SK-N-SH (cell line): ENCODE measurements at regions not wholly inside any gene's neighbourhood (a gene's known extent, or its start where the extent isn't known, plus 50 kb on each side); places are given as distances from the start of the nearest gene placed in this dataset.

Experiments used
- CTCF ChIA-PET: fragments of 300-600, 350-600 bp; formaldehyde crosslinking; extraction: SDS; loops from one replicate; lab custom pipeline; 2021; lab: Yijun Ruan, JAX
- POLR2A ChIA-PET: fragments of 350-600 bp; sonication (Branson Sonifier 250); formaldehyde crosslinking; extraction: SDS; loops from one replicate; lab custom pipeline; 2020; ENCODE audit warnings: antibody characterized with exemption, inconsistent platforms; lab: Yijun Ruan, JAX
- DNase-seq: peaks from one replicate; pipeline ENCODE4 v3.0.0; 2012
- H2AFZ ChIP-seq: fragments of 200-600 bp; sonication (generic); 2 replicates; pipeline ENCODE4 v1.8.1; 2016; ENCODE audit warnings: antibody characterized with exemption, mild to moderate bottlenecking, low read depth
- H3F3A ChIP-seq: fragments of 200-600 bp; sonication (generic); replicated peaks from 2 replicates; pipeline ENCODE3; 2016; ENCODE audit warnings: antibody characterized with exemption, mild to moderate bottlenecking; ENCODE audit not compliant: insufficient read depth
- H3K27ac ChIP-seq, 2 experiments: fragments of 200-500 bp in 1 of 2; fragments of 200-600 bp in 1 of 2; sonication (Bioruptor generic) in 1 of 2; sonication (generic), shearing (Covaris generic) in 1 of 2; 2 replicates each; pipeline versions ENCODE4 v1.5.1 to v1.6.1; 2014 to 2016; ENCODE audit warnings: low read depth in 2 of 2, inconsistent platforms in 1 of 2, low read length in 1 of 2, mild to moderate bottlenecking in 1 of 2, mixed read lengths in 1 of 2
- H3K27me3 ChIP-seq: fragments of 200-600 bp; sonication (generic), shearing (Covaris generic); 2 replicates; pipeline ENCODE4 v1.6.1; 2016; ENCODE audit warnings: mixed run types; ENCODE audit not compliant: insufficient read depth
- H3K36me3 ChIP-seq, 2 experiments: fragments of 200-500 bp in 1 of 2; fragments of 200-600 bp in 1 of 2; sonication (Bioruptor generic) in 1 of 2; sonication (generic) in 1 of 2; replicated peaks in 1 of 2; 2 replicates each; pipeline versions ENCODE3 to v1.5.1; 2014 to 2016; ENCODE audit warnings: low read length in 1 of 2, mild to moderate bottlenecking in 1 of 2; ENCODE audit not compliant: insufficient read depth in 2 of 2, control insufficient read depth in 1 of 2
- H3K4me1 ChIP-seq, 2 experiments: fragments of 200-500 bp in 1 of 2; fragments of 200-600 bp in 1 of 2; sonication (Bioruptor generic) in 1 of 2; sonication (generic), shearing (Covaris generic) in 1 of 2; 2 replicates each; pipeline versions ENCODE4 v1.5.1 to v1.6.1; 2014 to 2016; ENCODE audit warnings: low read depth in 1 of 2, low read length in 1 of 2, mixed run types in 1 of 2; ENCODE audit not compliant: insufficient read depth in 2 of 2, control insufficient read depth in 1 of 2
- H3K4me2 ChIP-seq: fragments of 200-600 bp; sonication (generic), shearing (Covaris generic); 2 replicates; pipeline ENCODE4 v1.6.1; 2017; ENCODE audit warnings: mixed run types
- H3K4me3 ChIP-seq, 2 experiments: fragments of 200-500 bp in 1 of 2; fragments of 200-600 bp in 1 of 2; sonication (Bioruptor generic) in 1 of 2; sonication (generic), shearing (Covaris generic) in 1 of 2; 2 replicates each; pipeline versions ENCODE4 v1.5.1 to v1.8.1; 2014 to 2016; ENCODE audit warnings: low read depth in 2 of 2, inconsistent platforms in 1 of 2, low read length in 1 of 2, mild to moderate bottlenecking in 1 of 2, mixed read lengths in 1 of 2, moderate library complexity in 1 of 2
- H3K79me2 ChIP-seq: fragments of 200-600 bp; sonication (generic); 2 replicates; pipeline ENCODE4 v1.8.1; 2017; ENCODE audit warnings: mild to moderate bottlenecking; ENCODE audit not compliant: insufficient read depth
- H3K9ac ChIP-seq: fragments of 200-600 bp; sonication (generic); 2 replicates; pipeline ENCODE4 v1.6.1; 2017; ENCODE audit warnings: mixed run types
- H3K9me2 ChIP-seq: fragments of 200-600 bp; sonication (generic); 2 replicates; pipeline ENCODE4 v1.6.1; 2017; ENCODE audit warnings: mixed run types
- H3K9me3 ChIP-seq: fragments of 200-600 bp; sonication (generic); 2 replicates; pipeline ENCODE4 v1.6.1; 2017; ENCODE audit warnings: mixed run types, mild to moderate bottlenecking, moderate library complexity
- H4K20me1 ChIP-seq: fragments of 200-600 bp; sonication (generic); 2 replicates; pipeline ENCODE4 v1.6.1; 2017; ENCODE audit warnings: mild to moderate bottlenecking, mixed run types; ENCODE audit not compliant: insufficient read depth
- CTCF ChIP-seq: fragments of 200-600 bp; sonication (generic); IDR thresholded peaks from 2 replicates; pipeline ENCODE4 v1.6.1; 2017; ENCODE audit warnings: antibody characterized with exemption, mild to moderate bottlenecking, moderate library complexity
- EP300 ChIP-seq, 2 experiments: IDR thresholded peaks; 2 replicates each; pipeline versions ENCODE4 v1.4.0 to v1.6.1; 2012; ENCODE audit warnings: borderline replicate concordance in 1 of 2, low read depth in 1 of 2, low read length in 1 of 2
- EZH2phosphoT487 ChIP-seq: fragments of 200-600 bp; sonication (generic); IDR thresholded peaks from 2 replicates; pipeline ENCODE4 v1.6.1; 2017; ENCODE audit warnings: low read depth, mixed run types, mild to moderate bottlenecking, antibody characterized with exemption, moderate library complexity, borderline replicate concordance
- FOXM1 ChIP-seq: IDR thresholded peaks from 2 replicates; pipeline ENCODE4 v1.4.0; 2012; ENCODE audit warnings: low read depth, mild to moderate bottlenecking
- GATA2 ChIP-seq: sonication (generic); formaldehyde crosslinking; IDR thresholded peaks from 2 replicates; pipeline ENCODE4 v1.5.0; 2020; ENCODE audit warnings: mild to moderate bottlenecking, missing genetic modification reagents
- JUND ChIP-seq: IDR thresholded peaks from 2 replicates; pipeline ENCODE4 v1.4.0; 2012
- MXI1 ChIP-seq: IDR thresholded peaks from 2 replicates; pipeline ENCODE4 v1.6.1; 2012; ENCODE audit warnings: mild to moderate bottlenecking, low read depth, low read length, improper control_type of control experiment
- NRF1 ChIP-seq: IDR thresholded peaks from 2 replicates; pipeline ENCODE4 v1.6.1; 2012; ENCODE audit warnings: low read depth, mild to moderate bottlenecking, low read length
- PBX3 ChIP-seq: IDR thresholded peaks from 2 replicates; pipeline ENCODE4; 2012
- POLR2AphosphoS5 ChIP-seq: IDR thresholded peaks from 2 replicates; pipeline ENCODE4 v1.6.1; 2012; ENCODE audit warnings: low read depth, low read length
- RAD21 ChIP-seq: IDR thresholded peaks from 2 replicates; pipeline ENCODE4 v1.6.1; 2012; ENCODE audit warnings: mild to moderate bottlenecking, low read length
- RFX5 ChIP-seq: IDR thresholded peaks from 2 replicates; pipeline ENCODE4 v1.6.1; 2012; ENCODE audit warnings: mild to moderate bottlenecking, improper control_type of control experiment, low read length
- SMC3 ChIP-seq: IDR thresholded peaks from 2 replicates; pipeline ENCODE4 v1.6.1; 2012; ENCODE audit warnings: low read depth, low read length, improper control_type of control experiment
- TEAD4 ChIP-seq: IDR thresholded peaks from 2 replicates; pipeline ENCODE4 v1.4.0; 2012; ENCODE audit warnings: mild to moderate bottlenecking, borderline replicate concordance; ENCODE audit not compliant: insufficient read depth
- USF1 ChIP-seq: IDR thresholded peaks from 2 replicates; pipeline ENCODE4 v1.4.0; 2012; ENCODE audit warnings: low read depth, borderline replicate concordance
- YY1 ChIP-seq: IDR thresholded peaks from 2 replicates; pipeline ENCODE4 v1.4.0; 2012; ENCODE audit warnings: low read depth, mild to moderate bottlenecking
- WGBS: methylation state at CpG from one replicate; pipeline ENCODE4 v1.1.6; 2017; ENCODE audit warnings: low lambda C conversion rate; 5-methylcytosine and 5-hydroxymethylcytosine counted together

GRCh38 chr20:40161391-40161790, 527.6 kb downstream of the MAFB start (continued):
- TF ChIP-seq PBX3 (no peak), EZH2phosphoT487 (no peak), MXI1 (no peak), YY1 (no peak), RFX5 (no peak), USF1 (no peak), NRF1 (no peak)
- TF ChIP-seq, all 33 proteins: peak for 0

- Histone ChIP-seq H3K27ac (no peak overlapping the region), H3K9me2 (no peaks in the 10 kb centered on the region), H3K4me2 (no peak overlapping the region), H3K4me3 (no peak overlapping the region; a peak in 1 of 4 replicates), H3K4me1 (no peaks in the 10 kb centered on the region), H3F3A (no peaks in the 10 kb centered on the region), H3K36me3 (no peaks in the 10 kb centered on the region), H3K9me3 (no peaks in the 10 kb centered on the region), H2AFZ (peak overlapping the region; percentile 30; the same call in 1 of the 2 replicates), H3K79me2 (no peaks in the 10 kb centered on the region), H4K20me1 (no peaks in the 10 kb centered on the region), H3K27me3 (no peaks in the 10 kb centered on the region; the same call in 1 of the 2 replicates), H3K9ac (no peak overlapping the region)
- WGBS: 37% methylated on average over 7 of the region's 7 CpGs
- DNase-seq: peak; percentile 38
- TF ChIP-seq EP300 (IDR thresholded peaks at IDR 0.05; ENCODE audit: borderline replicate concordance in 1 of 2, low read depth in 1 of 2, low read length in 1 of 2): no peak
- TF ChIP-seq SMC3: peak; percentile 45; the same call in 1 of the 2 replicates
- peak; percentile 73 for TF ChIP-seq RAD21
- no peak for TF ChIP-seq GATA2
- no peak for TF ChIP-seq TEAD4
- TF ChIP-seq POLR2AphosphoS5: no peak
- TF ChIP-seq CTCF: peak; percentile 73
- TF ChIP-seq JUND: no peak
- TF ChIP-seq FOXM1: no peak
- CTCF ChIA-PET: interaction anchor here (0.7 to 3.5 kb wide), 21 partner anchors 9 to 786 kb away, joined by 3 to 20 read pairs (median 4); partner anchors contain the start of gene MAFB
- POLR2A ChIA-PET: no interaction called here
These were observed 528.9 kb downstream of the MAFB start for GRCh38 chr20:40160097-40160550.
